HG02938 (cell line): ENCODE measurements at regions not wholly inside any gene's neighbourhood (a gene's known extent, or its start where the extent isn't known, plus 50 kb on each side); places are given as distances from the start of the nearest gene placed in this dataset.
"Not testable (repeated sequence)": the region's sequence is repeated elsewhere in the genome, so short reads cannot be mapped to it uniquely, and the experiment has no call there.

Experiments
- ATAC-seq: cut with Tn5 transposase; IDR thresholded peaks from one replicate; pipeline ENCODE4 v1.9.1; 2021; ENCODE audit warnings: mild to moderate bottlenecking, moderate library complexity; ENCODE audit not compliant: unreplicated experiment

GRCh38 chr2:87500951-87501350 is 246.9 kb upstream of the PLGLB2 start:
- not testable (repeated sequence) for ATAC-seq

DNA sequence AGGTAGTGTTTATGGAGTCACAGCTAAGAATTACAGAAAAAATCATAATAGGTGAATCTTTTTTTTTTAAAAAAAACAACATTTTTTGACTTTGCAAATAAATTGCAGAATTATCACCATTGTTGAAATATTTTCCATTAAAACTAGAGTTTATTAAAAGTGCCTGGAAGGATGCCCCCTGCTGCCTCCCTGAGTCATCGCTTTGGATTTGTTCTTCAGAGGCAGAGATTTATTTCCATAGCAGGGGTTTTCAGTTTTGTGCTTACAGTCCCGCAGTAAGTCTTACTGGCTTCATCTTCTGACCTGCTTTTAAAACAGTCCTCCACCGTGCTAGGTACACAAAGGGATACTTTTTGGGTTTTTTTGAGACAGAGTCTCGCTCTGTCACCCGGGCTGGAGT is 244.9 kb upstream of the PLGLB2 start:
- not testable (repeated sequence) for ATAC-seq

DNA sequence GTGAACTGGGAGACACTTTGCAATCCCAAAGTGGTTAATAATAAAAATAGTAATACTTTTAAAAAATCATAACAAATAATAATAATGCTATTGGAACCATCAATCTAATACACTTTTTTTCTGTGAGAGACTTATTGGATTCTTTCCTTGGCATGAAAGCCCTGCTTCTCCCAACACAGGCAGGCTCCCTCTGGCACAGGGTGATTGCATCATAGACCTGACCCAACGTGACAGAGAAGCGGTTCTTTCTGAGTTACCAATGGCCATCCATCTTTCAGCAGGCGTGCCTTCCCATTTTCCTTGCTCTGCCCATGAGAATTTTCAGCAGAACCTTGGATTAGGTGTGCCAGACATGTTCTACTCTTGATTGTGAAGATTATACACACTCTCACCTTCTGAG is 242.6 kb upstream of the PLGLB2 start:
- ATAC-seq: not testable (repeated sequence)

GRCh38 chr2:87505909-87506308 is 242.0 kb upstream of the PLGLB2 start:
- ATAC-seq: not testable (repeated sequence)

GRCh38 chr2:87507378-87508348 is 240.2 kb upstream of the PLGLB2 start:
- not testable (repeated sequence) for ATAC-seq

GRCh38 chr2:87511195-87511778 is 236.6 kb upstream of the PLGLB2 start:
- ATAC-seq: not testable (repeated sequence)

GRCh38 chr2:87512864-87513530 is 234.9 kb upstream of the PLGLB2 start:
- ATAC-seq: not testable (repeated sequence)

DNA sequence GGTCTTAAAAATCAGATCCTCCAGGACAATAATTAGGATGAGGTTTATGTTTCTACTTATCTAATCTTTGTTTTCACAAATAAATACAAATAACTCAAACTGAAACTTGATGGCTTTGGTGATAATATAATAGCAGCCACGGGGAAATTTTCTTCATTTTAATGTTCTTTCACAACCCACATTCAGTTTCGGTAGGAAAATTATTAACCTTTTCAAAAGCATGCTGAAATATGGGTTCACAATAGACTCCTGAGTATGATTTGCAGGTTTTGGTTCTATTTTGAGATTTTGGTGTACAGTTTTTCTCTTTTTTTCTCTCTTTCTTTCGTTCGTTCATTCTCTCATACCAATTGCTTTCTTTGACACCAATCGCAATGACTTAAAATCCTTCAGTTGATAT is 233.9 kb upstream of the PLGLB2 start:
- ATAC-seq: peak; percentile 78

DNA sequence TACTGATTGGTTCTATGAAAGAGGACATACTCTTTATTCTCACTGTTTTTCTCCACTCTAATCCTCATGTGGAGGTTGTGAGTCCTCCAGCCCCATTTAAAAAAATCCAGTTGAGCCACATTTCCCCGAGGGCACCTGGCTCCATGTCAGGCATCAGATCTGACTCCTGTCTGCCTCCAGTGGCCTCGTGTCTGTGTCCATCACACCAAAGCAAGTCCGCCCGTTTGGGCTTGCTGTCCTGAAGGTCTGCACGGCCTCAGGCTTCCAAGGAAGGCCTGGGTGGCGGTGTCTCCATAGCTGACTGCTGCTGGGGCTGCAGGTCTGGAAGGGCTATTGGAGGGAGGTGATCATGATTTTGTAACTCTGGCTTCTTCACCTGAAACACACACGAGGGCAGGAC is 233.4 kb upstream of the PLGLB2 start:
- ATAC-seq: not testable (repeated sequence)

GRCh38 chr2:87515226-87515625 is 232.7 kb upstream of the PLGLB2 start:
- not testable (repeated sequence) for ATAC-seq

DNA sequence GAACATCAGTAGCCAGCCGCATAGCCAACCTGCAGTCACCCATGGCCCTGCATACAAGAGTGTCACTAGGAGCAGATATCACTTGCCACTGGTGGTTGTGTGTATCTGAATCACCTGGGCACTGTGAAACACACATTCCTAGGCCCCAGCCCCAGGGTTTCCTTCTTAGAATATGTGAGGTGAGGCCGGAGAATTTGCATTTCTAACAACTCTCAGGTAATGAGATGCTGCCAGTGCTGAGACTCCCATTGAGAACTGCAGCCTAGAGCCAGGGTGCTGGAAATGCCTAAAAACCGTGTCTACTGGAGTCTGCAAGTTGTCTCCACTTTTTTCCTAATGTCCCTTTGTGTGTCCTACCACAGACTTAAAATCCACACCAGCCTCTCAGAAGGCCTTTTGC is 232.0 kb upstream of the PLGLB2 start:
- ATAC-seq: not testable (repeated sequence)

GRCh38 chr2:87516369-87516967 is 231.4 kb upstream of the PLGLB2 start:
- ATAC-seq: not testable (repeated sequence)

- not testable (repeated sequence) for ATAC-seq
These were observed 230.4 kb upstream of the PLGLB2 start for GRCh38 chr2:87517438-87517837.

DNA sequence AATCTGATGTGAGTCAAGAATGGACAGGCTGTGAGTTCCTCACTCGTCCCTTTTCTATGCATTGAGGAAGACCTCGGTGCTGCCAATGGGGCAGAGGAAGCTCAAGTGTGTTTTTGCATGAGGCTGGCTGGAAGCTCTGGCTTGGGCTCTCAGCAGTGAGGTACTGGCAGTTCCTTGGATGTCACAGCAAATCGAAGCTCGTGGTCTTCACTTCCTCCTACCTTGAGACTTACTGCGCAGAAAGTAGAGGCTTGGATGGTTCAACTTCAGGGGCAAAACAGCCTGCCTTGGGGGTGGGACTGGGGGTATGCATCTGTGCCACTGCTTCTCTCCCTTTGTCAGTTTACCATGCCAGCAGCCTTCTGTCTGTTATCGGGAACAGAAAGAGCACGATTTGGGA is 229.8 kb upstream of the PLGLB2 start:
- ATAC-seq: not testable (repeated sequence)

GRCh38 chr2:87518547-87518946 is 229.3 kb upstream of the PLGLB2 start:
- ATAC-seq: not testable (repeated sequence)

DNA sequence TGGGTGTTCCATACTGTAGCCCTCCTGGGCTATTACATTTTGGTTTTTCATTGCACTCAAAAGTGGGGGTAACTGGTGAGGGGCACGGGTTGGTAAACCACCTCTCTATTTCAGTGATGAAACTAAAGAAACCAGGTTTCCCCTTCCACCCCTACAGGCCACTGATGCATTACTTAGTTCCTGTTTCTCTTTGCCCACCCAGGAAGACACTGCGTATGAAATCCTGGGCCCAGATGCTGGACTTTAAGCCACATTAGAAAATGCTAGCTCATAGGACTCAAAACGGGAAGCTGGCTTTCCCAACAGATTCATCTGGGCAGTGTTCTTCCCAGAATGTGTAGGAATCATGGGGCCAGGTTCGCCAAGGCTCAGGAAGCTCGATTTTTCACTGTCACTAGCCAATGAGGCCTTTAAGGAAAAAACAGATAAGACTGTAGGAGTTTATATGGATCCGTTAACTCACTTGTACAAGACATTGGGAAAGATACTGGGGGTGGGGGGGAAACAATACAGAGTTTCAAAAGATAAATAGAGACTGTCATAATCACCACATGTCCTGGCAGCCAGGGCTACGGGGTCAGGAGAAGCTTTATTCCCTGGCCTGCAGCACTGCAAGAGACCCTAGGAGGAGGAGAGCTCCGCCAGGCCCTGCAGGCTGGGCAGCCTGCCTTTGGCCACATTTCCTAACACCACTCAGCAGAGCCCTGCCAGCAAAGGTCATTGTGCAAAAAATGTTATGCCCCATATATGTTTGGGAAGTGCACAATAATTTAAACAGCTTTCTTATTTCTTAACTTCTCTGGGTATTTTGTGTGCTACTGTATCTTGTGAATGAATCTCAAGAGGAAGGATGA is 228.5 kb upstream of the PLGLB2 start:
- ATAC-seq: peak; percentile 34

DNA sequence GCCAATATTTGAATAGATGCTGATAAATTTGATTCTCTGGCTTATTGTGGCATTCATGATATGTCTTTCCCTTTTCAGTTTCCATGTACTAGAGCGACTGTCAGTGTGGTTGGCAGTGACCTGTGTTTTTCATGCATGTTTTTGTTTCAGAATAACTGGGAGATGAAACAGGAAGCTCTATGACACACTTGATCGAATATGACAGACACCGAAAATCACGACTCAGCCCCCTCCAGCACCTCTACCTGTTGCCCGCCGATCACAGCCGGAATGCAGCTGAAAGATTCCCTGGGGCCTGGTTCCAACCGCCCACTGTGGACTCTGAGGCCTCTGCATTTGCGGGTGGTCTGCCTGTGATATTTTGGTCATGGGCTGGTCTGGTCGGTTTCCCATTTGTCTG is 226.8 kb upstream of the PLGLB2 start:
- ATAC-seq: peak; percentile 64

DNA sequence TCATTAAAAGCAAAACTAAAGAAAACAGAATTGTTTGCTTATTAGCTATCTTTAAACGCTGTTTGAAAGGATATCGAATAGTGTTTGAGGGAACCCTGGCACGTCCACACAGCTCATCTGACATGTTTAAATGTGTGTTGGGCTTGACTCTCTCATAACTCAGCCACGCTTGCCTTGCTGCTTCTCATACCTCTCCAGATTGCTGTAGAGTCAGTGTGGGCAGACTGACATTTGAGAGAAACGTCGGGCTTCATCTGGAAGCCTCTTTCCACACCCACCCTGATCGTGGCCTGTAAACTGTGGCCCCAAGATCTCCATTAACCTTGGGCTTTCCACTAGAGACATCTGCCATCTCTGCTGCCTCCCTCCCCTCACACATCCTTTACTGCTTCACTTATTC is 226.4 kb upstream of the PLGLB2 start:
- not testable (repeated sequence) for ATAC-seq

DNA sequence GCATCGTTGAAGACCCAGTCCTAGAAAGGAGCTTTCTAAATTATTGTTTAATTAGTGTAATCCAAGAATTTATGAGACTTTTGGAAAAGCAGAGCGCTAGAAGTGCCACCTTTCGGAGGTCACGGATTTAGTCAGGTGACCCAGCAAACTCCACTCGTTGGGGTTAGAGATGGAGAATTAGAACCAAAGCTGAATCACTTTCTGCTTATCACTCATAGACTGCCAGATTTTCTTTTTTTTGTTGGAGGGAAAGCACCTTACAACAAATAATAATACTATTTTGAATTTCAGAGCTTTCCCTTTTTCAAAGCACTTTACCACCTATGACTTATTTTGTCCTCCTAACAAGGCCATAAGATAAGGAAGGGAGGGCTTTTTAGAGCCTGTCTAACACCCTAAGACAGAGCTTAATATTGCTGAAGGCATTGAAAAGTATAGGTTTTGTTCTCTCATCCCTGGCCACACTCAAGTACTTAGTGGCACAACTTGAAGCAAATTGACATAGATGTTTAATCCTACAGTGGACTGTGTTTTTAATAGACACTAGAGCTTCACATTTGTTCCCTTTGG is 223.2 kb upstream of the PLGLB2 start:
- ATAC-seq: not testable (repeated sequence)

DNA sequence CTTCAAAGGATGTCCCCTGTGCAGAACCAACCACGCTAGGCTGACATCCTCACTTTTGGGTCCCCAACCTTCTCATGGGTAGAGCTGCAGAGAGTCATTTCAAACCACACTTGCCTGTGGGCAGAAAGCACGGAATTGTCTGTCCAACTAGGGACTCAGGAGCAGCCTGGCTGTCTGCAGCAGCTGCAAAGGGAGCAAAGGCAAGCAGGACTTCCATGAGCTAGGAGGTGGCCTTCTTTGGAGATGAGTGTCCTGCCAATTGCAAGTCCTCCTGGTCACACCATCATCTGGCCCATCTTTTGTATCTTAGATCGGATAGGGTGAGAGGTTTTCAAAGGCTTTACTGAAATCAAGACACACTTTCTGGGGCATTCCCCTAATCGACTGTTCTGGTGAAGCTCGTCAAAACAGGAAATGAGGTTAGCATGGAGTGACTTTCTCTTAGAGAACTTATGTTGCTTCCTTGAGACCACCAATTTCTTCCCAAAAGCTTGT is 222.3 kb upstream of the PLGLB2 start:
- ATAC-seq: peak; percentile 59
